ENCODE measurements at regions not wholly inside any gene's neighbourhood (a gene's known extent, or its start where the extent isn't known, plus 50 kb on each side); places are given as distances from the start of the nearest gene placed in this dataset.

GRCh38 chr11:82250047-82250446 lies 483.6 kb downstream of the FAM181B start:
- TF ChIP-seq RXRA (IDR thresholded peaks at IDR 0.05) (no peak), EGR1 (IDR thresholded peaks at IDR 0.05; ENCODE audit: low read depth in 2 of 2) (no peak), CTCF (IDR thresholded peaks at IDR 0.05; ENCODE audit: low read depth, low read length, missing input control) (no peak), MAX (IDR thresholded peaks at IDR 0.05) (no peak), SP1 (IDR thresholded peaks at IDR 0.05) (no peak), TAF1 (conservative IDR thresholded peaks at IDR 0.05) (no peak), REST (IDR thresholded peaks at IDR 0.05) (no peak), FOXA2 (IDR thresholded peaks at IDR 0.05) (no peak), RAD21 (IDR thresholded peaks at IDR 0.05) (no peak), NR2F2 (IDR thresholded peaks at IDR 0.05) (no peak)

Measured in liver (tissue), 3 donors.